Activated T-cell treated with anti-CD3 and anti-CD28 coated beads, Interleukin-2, amount 50 U/mL, for 24 hours (primary cell): ENCODE measurements at regions not wholly inside any gene's neighbourhood (a gene's known extent, or its start where the extent isn't known, plus 50 kb on each side); places are given as distances from the start of the nearest gene placed in this dataset.
"Not testable (repeated sequence)": the region's sequence is repeated elsewhere in the genome, so short reads cannot be mapped to it uniquely, and the experiment has no call there.

Source experiments
- DNase-seq: peaks from one replicate; pipeline ENCODE4 v3.0.0-alpha.2; 2020
- H3K27ac Mint-ChIP-seq: 2 replicates; pipeline ENCODE4 v1.8.0; 2020; ENCODE audit warnings: mild to moderate bottlenecking, mixed read lengths
- H3K27me3 Mint-ChIP-seq: 2 replicates; pipeline ENCODE4 v1.8.0; 2020; ENCODE audit warnings: mixed read lengths
- H3K36me3 Mint-ChIP-seq: 2 replicates; pipeline ENCODE4 v1.8.0; 2020; ENCODE audit warnings: low read depth, mixed read lengths
- H3K4me1 Mint-ChIP-seq: 2 replicates; pipeline ENCODE4 v1.8.0; 2020; ENCODE audit warnings: low read depth, mixed read lengths
- H3K4me3 Mint-ChIP-seq: 2 replicates; pipeline ENCODE4 v1.8.0; 2020; ENCODE audit warnings: mild to moderate bottlenecking, moderate library complexity, mixed read lengths
- H3K9me3 Mint-ChIP-seq: 2 replicates; pipeline ENCODE4 v1.8.0; 2020; ENCODE audit warnings: mixed read lengths

- no peaks in the 10 kb centered on the region for H3K36me3 Mint-ChIP-seq
- DNase-seq: no peak
- no peaks in the 10 kb centered on the region for H3K9me3 Mint-ChIP-seq
- no peak overlapping the region for H3K27ac Mint-ChIP-seq
- H3K4me3 Mint-ChIP-seq: no peak overlapping the region
- H3K4me1 Mint-ChIP-seq: no peaks in the 10 kb centered on the region
- H3K27me3 Mint-ChIP-seq: no peaks in the 10 kb centered on the region
Measured at GRCh38 chr7:86444245-86444644, 199.5 kb upstream of the GRM3 start.

- not testable (repeated sequence) for H3K27ac Mint-ChIP-seq
Measured at GRCh38 chr7:86440420-86440819, 203.3 kb upstream of the GRM3 start.

GRCh38 chr7:86437951-86438450 lies 205.7 kb upstream of the GRM3 start:
- Mint-ChIP-seq H3K4me1 (no peaks in the 10 kb centered on the region), H3K9me3 (no peaks in the 10 kb centered on the region), H3K27ac (no peak overlapping the region), H3K4me3 (no peak overlapping the region), H3K36me3 (no peaks in the 10 kb centered on the region), H3K27me3 (no peaks in the 10 kb centered on the region)
- no peak for DNase-seq

More at GRCh38 chr7:86440420-86440819, 203.3 kb upstream of the GRM3 start:
- not testable (repeated sequence) for H3K36me3 Mint-ChIP-seq, DNase-seq, H3K9me3 Mint-ChIP-seq, H3K27me3 Mint-ChIP-seq, H3K4me3 Mint-ChIP-seq, H3K4me1 Mint-ChIP-seq

- no peak for DNase-seq
- Mint-ChIP-seq H3K4me1 (no peaks in the 10 kb centered on the region), H3K27me3 (no peaks in the 10 kb centered on the region), H3K27ac (no peak overlapping the region), H3K36me3 (no peaks in the 10 kb centered on the region), H3K4me3 (no peak overlapping the region), H3K9me3 (peaks cover 2% of the 10 kb centered on the region)
Measured at GRCh38 chr7:86431761-86432160, 211.9 kb upstream of the GRM3 start.

- Mint-ChIP-seq H3K36me3 (no peaks in the 10 kb centered on the region), H3K27me3 (no peaks in the 10 kb centered on the region), H3K4me3 (no peak overlapping the region), H3K4me1 (no peaks in the 10 kb centered on the region), H3K27ac (no peak overlapping the region), H3K9me3 (no peaks in the 10 kb centered on the region)
- DNase-seq: no peak
Measured at GRCh38 chr7:86411814-86412213, 231.9 kb upstream of the GRM3 start.

GRCh38 chr7:86407291-86407690 lies 236.4 kb upstream of the GRM3 start:
- H3K27me3 Mint-ChIP-seq: no peaks in the 10 kb centered on the region
- no peaks in the 10 kb centered on the region for H3K9me3 Mint-ChIP-seq
- H3K27ac Mint-ChIP-seq: no peak overlapping the region
- no peaks in the 10 kb centered on the region for H3K4me1 Mint-ChIP-seq
- no peaks in the 10 kb centered on the region for H3K36me3 Mint-ChIP-seq
- no peak overlapping the region for H3K4me3 Mint-ChIP-seq
- no peak for DNase-seq

GRCh38 chr7:86391813-86392212 lies 251.9 kb upstream of the GRM3 start:
- no peak for DNase-seq
- H3K4me3 Mint-ChIP-seq: no peak overlapping the region
- H3K9me3 Mint-ChIP-seq: peaks cover 20% of the 10 kb centered on the region
- H3K27me3 Mint-ChIP-seq: no peaks in the 10 kb centered on the region
- no peaks in the 10 kb centered on the region for H3K4me1 Mint-ChIP-seq
- H3K27ac Mint-ChIP-seq: no peak overlapping the region
- no peaks in the 10 kb centered on the region for H3K36me3 Mint-ChIP-seq

GRCh38 chr7:86375602-86376001 lies 268.1 kb upstream of the GRM3 start:
- H3K27ac Mint-ChIP-seq, DNase-seq, H3K4me3 Mint-ChIP-seq, H3K4me1 Mint-ChIP-seq, H3K36me3 Mint-ChIP-seq, H3K27me3 Mint-ChIP-seq: not testable (repeated sequence)
- peaks cover 18% of the 10 kb centered on the region for H3K9me3 Mint-ChIP-seq

- peaks cover 15% of the 10 kb centered on the region for H3K9me3 Mint-ChIP-seq
- no peaks in the 10 kb centered on the region for H3K27me3 Mint-ChIP-seq
- DNase-seq: no peak
- no peaks in the 10 kb centered on the region for H3K4me1 Mint-ChIP-seq
- no peak overlapping the region for H3K4me3 Mint-ChIP-seq
- no peaks in the 10 kb centered on the region for H3K36me3 Mint-ChIP-seq
- H3K27ac Mint-ChIP-seq: no peak overlapping the region
Measured at GRCh38 chr7:86372262-86372661, 271.4 kb upstream of the GRM3 start.

GRCh38 chr7:86366946-86367345 lies 276.8 kb upstream of the GRM3 start:
- H3K9me3 Mint-ChIP-seq: peaks cover 6% of the 10 kb centered on the region
- no peaks in the 10 kb centered on the region for H3K27me3 Mint-ChIP-seq
- H3K27ac Mint-ChIP-seq: no peak overlapping the region
- no peak for DNase-seq
- H3K4me3 Mint-ChIP-seq: no peak overlapping the region
- H3K36me3 Mint-ChIP-seq: no peaks in the 10 kb centered on the region
- no peaks in the 10 kb centered on the region for H3K4me1 Mint-ChIP-seq

- not testable (repeated sequence) for H3K4me3 Mint-ChIP-seq, H3K27me3 Mint-ChIP-seq, H3K4me1 Mint-ChIP-seq, H3K27ac Mint-ChIP-seq, DNase-seq, H3K9me3 Mint-ChIP-seq, H3K36me3 Mint-ChIP-seq
Measured at GRCh38 chr7:86340407-86340806, 303.3 kb upstream of the GRM3 start.

- Mint-ChIP-seq H3K27me3 (no peaks in the 10 kb centered on the region), H3K9me3 (peaks cover 3% of the 10 kb centered on the region), H3K4me3 (no peak overlapping the region), H3K4me1 (no peaks in the 10 kb centered on the region), H3K36me3 (no peaks in the 10 kb centered on the region), H3K27ac (no peak overlapping the region)
- no peak for DNase-seq
Measured at GRCh38 chr7:86339051-86339450, 304.7 kb upstream of the GRM3 start.

GRCh38 chr7:86328801-86329433 lies 314.8 kb upstream of the GRM3 start:
- Mint-ChIP-seq H3K9me3 (peaks cover 9% of the 10 kb centered on the region), H3K36me3 (no peaks in the 10 kb centered on the region), H3K27me3 (no peaks in the 10 kb centered on the region), H3K4me1 (no peaks in the 10 kb centered on the region), H3K27ac (no peak overlapping the region), H3K4me3 (no peak overlapping the region)
- no peak for DNase-seq

GRCh38 chr7:86326847-86327246 lies 316.9 kb upstream of the GRM3 start:
- DNase-seq: no peak
- H3K4me1 Mint-ChIP-seq: no peaks in the 10 kb centered on the region
- H3K9me3 Mint-ChIP-seq: peaks cover 11% of the 10 kb centered on the region
- no peak overlapping the region for H3K4me3 Mint-ChIP-seq
- no peaks in the 10 kb centered on the region for H3K36me3 Mint-ChIP-seq
- no peak overlapping the region for H3K27ac Mint-ChIP-seq
- H3K27me3 Mint-ChIP-seq: no peaks in the 10 kb centered on the region

- no peak for DNase-seq
- H3K36me3 Mint-ChIP-seq: no peaks in the 10 kb centered on the region
- H3K27me3 Mint-ChIP-seq: no peaks in the 10 kb centered on the region
- peaks cover 9% of the 10 kb centered on the region for H3K9me3 Mint-ChIP-seq
- no peak overlapping the region for H3K4me3 Mint-ChIP-seq
- H3K27ac Mint-ChIP-seq: no peak overlapping the region
- no peaks in the 10 kb centered on the region for H3K4me1 Mint-ChIP-seq
Measured at GRCh38 chr7:86320889-86321288, 322.8 kb upstream of the GRM3 start.

GRCh38 chr7:86320341-86320740 lies 323.4 kb upstream of the GRM3 start:
- Mint-ChIP-seq H3K36me3 (no peaks in the 10 kb centered on the region), H3K4me3 (no peak overlapping the region), H3K9me3 (peaks cover 7% of the 10 kb centered on the region), H3K4me1 (no peaks in the 10 kb centered on the region), H3K27ac (no peak overlapping the region), H3K27me3 (no peaks in the 10 kb centered on the region)
- no peak for DNase-seq
